HL-60 (cell line): ENCODE measurements at regions not wholly inside any gene's neighbourhood (a gene's known extent, or its start where the extent isn't known, plus 50 kb on each side); places are given as distances from the start of the nearest gene placed in this dataset.

ENCODE experiments used
- DNase-seq, 2 experiments: peaks; one replicate each; pipeline ENCODE4 v3.0.0-alpha.2; 2010 to 2020; ENCODE audit warnings: low read depth in 1 of 2, low spot score in 1 of 2
- H3K27ac ChIP-seq: fragments of 250-450 bp; sonication (Bioruptor Pico); replicated peaks from 2 replicates; pipeline ENCODE4 v1.5.1; 2020; ENCODE audit warnings: mild to moderate bottlenecking, moderate library complexity
- H3K27me3 ChIP-seq: fragments of 250-450 bp; sonication (Bioruptor Pico); 2 replicates; pipeline ENCODE4 v1.5.1; 2021; ENCODE audit warnings: mild to moderate bottlenecking, moderate library complexity; ENCODE audit not compliant: insufficient read depth, poor library complexity, severe bottlenecking
- H3K4me3 ChIP-seq: replicated peaks from 2 replicates; pipeline ENCODE4 v1.5.1; 2011; ENCODE audit warnings: mild to moderate bottlenecking, control low read depth, low read length; ENCODE audit not compliant: insufficient read depth
- GABPA ChIP-seq: IDR thresholded peaks from 2 replicates; pipeline ENCODE4 v1.6.1; 2012; ENCODE audit warnings: low read depth
- POLR2AphosphoS5 ChIP-seq: IDR thresholded peaks from 2 replicates; pipeline ENCODE4 v1.6.1; 2012; ENCODE audit warnings: low read depth
- SPI1 ChIP-seq: IDR thresholded peaks from 2 replicates; pipeline ENCODE4 v1.6.1; 2012; ENCODE audit warnings: low read depth, mild to moderate bottlenecking, borderline replicate concordance
- TF ChIP-seq, protein P1 (sequence below): IDR thresholded peaks from one replicate; pipeline ENCODE4 v1.5.1; 2011; ENCODE audit warnings: low read length, control low read depth, inconsistent platforms; ENCODE audit not compliant: insufficient read depth
- TF ChIP-seq, protein P2 (sequence below): IDR thresholded peaks from 2 replicates; pipeline ENCODE4 v1.6.1; 2012; ENCODE audit warnings: low read depth; ENCODE audit not compliant: insufficient replicate concordance

DNA sequence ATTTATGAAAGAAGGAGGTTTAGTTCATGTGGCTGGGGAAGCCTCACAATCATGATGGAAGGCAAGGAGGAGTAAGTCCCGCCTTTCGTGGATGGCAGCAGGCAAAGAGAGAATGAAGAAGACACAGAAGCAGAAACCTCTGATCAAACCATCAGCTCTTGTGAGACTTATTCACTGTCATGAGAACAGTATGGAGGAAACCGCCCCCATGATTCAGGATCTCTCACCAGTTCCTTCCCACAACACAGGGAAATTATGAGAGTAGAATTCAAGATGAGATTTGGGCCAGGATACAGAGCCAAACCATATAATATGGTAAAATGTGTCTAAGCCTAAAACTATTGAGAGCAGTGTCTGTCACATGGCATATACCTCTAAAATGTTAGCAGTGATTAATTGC, 503.8 kb upstream of the CCDC179 start:
- TF ChIP-seq GABPA (no peak), SPI1 (no peak)
- TF ChIP-seq, protein P1, sequence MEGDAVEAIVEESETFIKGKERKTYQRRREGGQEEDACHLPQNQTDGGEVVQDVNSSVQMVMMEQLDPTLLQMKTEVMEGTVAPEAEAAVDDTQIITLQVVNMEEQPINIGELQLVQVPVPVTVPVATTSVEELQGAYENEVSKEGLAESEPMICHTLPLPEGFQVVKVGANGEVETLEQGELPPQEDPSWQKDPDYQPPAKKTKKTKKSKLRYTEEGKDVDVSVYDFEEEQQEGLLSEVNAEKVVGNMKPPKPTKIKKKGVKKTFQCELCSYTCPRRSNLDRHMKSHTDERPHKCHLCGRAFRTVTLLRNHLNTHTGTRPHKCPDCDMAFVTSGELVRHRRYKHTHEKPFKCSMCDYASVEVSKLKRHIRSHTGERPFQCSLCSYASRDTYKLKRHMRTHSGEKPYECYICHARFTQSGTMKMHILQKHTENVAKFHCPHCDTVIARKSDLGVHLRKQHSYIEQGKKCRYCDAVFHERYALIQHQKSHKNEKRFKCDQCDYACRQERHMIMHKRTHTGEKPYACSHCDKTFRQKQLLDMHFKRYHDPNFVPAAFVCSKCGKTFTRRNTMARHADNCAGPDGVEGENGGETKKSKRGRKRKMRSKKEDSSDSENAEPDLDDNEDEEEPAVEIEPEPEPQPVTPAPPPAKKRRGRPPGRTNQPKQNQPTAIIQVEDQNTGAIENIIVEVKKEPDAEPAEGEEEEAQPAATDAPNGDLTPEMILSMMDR: no peak
- DNase-seq: no peak
- Histone ChIP-seq H3K27ac (no peak overlapping the region), H3K4me3 (no peak overlapping the region), H3K27me3 (no peaks in the 10 kb centered on the region)

DNA sequence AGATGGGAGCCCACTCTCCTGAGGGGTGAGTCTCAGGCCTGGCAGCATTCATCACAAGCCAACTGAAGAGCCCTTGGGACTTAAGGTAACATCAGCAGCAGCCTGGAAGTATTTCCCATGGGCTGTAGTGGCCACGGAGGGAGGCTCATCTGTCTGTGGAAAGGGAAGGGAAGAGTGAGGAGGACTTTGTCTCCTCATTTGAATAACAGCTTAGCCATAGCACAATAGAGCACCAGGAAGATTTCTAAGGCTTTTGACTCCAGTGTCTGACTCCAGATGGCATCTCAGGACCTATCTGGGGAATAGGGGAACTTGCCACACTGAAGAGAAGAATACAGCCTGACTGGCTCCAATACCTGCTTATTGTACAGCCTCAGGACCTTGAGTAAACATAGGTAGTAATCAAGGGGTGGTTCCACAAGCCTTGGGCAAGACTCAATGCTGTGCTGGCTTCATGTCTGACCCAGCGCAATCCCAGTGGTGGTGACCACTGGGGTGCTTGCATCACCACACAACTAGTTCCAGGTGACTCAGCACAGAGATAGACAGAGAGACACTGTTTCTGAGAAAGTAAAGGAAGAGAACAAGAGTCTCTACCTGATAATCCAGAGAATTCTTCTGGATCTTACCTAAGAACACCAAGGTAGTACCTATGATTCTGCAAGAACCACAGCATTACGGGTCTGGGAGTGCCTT, 510.5 kb upstream of the CCDC179 start:
- H3K4me3 ChIP-seq: no peak overlapping the region
- DNase-seq: no peak
- H3K27me3 ChIP-seq: no peaks in the 10 kb centered on the region
- no peak overlapping the region for H3K27ac ChIP-seq
- no peak for TF ChIP-seq POLR2AphosphoS5
- no peak for TF ChIP-seq GABPA
- TF ChIP-seq, protein P2, sequence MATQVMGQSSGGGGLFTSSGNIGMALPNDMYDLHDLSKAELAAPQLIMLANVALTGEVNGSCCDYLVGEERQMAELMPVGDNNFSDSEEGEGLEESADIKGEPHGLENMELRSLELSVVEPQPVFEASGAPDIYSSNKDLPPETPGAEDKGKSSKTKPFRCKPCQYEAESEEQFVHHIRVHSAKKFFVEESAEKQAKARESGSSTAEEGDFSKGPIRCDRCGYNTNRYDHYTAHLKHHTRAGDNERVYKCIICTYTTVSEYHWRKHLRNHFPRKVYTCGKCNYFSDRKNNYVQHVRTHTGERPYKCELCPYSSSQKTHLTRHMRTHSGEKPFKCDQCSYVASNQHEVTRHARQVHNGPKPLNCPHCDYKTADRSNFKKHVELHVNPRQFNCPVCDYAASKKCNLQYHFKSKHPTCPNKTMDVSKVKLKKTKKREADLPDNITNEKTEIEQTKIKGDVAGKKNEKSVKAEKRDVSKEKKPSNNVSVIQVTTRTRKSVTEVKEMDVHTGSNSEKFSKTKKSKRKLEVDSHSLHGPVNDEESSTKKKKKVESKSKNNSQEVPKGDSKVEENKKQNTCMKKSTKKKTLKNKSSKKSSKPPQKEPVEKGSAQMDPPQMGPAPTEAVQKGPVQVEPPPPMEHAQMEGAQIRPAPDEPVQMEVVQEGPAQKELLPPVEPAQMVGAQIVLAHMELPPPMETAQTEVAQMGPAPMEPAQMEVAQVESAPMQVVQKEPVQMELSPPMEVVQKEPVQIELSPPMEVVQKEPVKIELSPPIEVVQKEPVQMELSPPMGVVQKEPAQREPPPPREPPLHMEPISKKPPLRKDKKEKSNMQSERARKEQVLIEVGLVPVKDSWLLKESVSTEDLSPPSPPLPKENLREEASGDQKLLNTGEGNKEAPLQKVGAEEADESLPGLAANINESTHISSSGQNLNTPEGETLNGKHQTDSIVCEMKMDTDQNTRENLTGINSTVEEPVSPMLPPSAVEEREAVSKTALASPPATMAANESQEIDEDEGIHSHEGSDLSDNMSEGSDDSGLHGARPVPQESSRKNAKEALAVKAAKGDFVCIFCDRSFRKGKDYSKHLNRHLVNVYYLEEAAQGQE: no peak
- TF ChIP-seq SPI1: no peak
- TF ChIP-seq, protein P1: no peak

DNA sequence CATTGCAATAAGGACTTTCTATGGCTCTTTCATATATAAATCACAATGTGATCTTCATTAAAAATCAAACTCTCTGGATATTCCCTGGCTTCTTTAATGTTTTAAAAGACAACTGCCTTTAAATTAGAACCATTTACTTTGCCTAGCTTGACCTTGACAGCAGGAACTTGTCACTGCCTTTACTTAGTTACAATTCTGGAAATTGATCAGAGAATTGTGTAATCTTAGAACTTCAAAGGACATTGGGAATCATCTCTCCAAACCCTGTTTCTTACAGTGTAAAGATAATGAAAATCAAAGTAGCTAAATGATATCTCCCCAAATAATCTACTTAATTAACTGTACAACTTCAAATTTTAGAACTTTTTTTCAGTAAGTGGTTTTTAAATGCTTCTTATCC, 517.6 kb upstream of the CCDC179 start:
- Histone ChIP-seq H3K4me3 (no peak overlapping the region), H3K27me3 (no peaks in the 10 kb centered on the region), H3K27ac (no peak overlapping the region)
- TF ChIP-seq, protein P1: no peak
- TF ChIP-seq POLR2AphosphoS5: no peak
- TF ChIP-seq, protein P2: no peak
- no peak for TF ChIP-seq SPI1
- TF ChIP-seq GABPA: no peak
- no peak for DNase-seq

DNA sequence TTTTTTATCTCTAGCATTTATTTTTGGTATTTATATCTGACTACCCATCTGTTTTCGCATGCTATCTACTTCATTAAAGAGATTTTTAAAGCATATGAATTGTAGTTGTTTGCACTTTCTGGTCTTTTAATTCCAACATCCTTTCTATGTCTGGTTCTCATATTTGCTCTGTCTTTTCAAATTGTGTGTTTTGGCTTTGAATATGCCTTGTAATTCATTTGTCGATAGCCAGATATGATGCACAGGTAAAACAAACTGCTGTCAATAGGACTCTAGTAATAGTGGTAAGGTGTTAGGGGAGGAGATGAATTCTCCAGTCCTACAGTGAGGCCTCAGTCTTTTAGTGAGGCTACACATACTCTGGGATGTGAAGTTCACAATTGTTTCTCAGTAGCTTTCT, 530.8 kb upstream of the CCDC179 start:
- H3K27me3 ChIP-seq: no peaks in the 10 kb centered on the region
- DNase-seq: no peak

More for the DNA sequence above, 530.8 kb upstream of the CCDC179 start:
- Histone ChIP-seq H3K4me3 (no peak overlapping the region), H3K27ac (no peak overlapping the region)
- TF ChIP-seq GABPA (no peak), POLR2AphosphoS5 (no peak), SPI1 (no peak)
- TF ChIP-seq, protein P2: no peak
- TF ChIP-seq, protein P1: no peak
